NCI-H748 (cell line): ENCODE measurements at regions not wholly inside any gene's neighbourhood (a gene's known extent, or its start where the extent isn't known, plus 50 kb on each side); places are given as distances from the start of the nearest gene placed in this dataset.

Experiments used
- DNase-seq: peaks from one replicate; lab custom pipeline; 2025; ENCODE audit not compliant: unreplicated experiment; lab: John Stamatoyannopoulos, UW

DNA sequence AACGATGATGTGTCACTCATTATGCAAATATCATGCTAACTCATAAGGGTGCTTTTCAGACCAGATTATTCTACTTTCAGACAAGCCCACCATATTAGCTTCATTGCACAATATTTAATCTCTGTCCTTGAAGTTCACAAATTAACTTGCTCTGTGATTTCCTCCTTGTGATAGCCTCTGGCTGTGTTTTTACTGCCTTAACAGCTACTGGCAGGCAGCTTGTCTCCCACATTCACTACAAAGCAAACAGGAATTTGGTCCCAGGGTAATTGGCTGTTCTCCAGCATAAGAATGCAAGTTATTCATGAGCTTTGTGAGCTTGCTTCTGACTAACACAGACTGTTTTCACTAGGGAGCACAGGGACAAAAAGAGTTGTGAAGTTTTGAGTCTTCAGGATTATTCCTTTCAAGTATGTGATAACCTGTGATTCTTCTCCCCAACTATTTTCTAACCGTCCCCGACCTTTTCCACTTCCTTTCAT, 87.9 kb upstream of the HMCN1 start:
- DNase-seq = peak; percentile 40

- no peak for DNase-seq
These were observed 88.5 kb upstream of the HMCN1 start for GRCh38 chr1:185645686-185646085.

- no peak for DNase-seq
These were observed 89.0 kb upstream of the HMCN1 start for GRCh38 chr1:185645162-185645640.

GRCh38 chr1:185644531-185644930, 89.7 kb upstream of the HMCN1 start:
- DNase-seq = no peak

- DNase-seq = no peak
These were observed 97.3 kb upstream of the HMCN1 start for GRCh38 chr1:185636848-185637247.

GRCh38 chr1:185634704-185635103, 99.5 kb upstream of the HMCN1 start:
- no peak for DNase-seq

GRCh38 chr1:185632659-185633423, 101.3 kb upstream of the HMCN1 start:
- no peak for DNase-seq

DNA sequence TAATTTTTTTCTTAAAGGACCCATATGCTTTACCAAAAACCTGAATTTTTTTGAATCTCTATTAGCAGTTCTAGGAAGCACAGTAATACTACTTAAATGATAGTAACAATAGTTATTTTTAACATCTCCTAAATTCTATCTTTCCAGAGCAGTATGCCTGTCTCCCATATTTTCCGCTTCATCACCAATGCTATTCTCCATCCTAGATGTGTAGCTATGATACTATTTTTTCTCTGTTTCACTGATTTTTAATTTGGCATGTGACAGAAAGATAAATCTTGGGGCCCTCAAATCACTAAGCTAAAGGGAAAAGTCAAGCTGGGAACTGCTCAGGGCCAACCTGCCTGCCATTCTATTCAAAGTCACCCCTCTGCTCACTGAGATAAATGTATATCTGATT, 102.3 kb upstream of the HMCN1 start:
- DNase-seq = no peak

GRCh38 chr1:185627761-185628501, 106.3 kb upstream of the HMCN1 start:
- DNase-seq = no peak

- DNase-seq = peak; percentile 19
These were observed 107.0 kb upstream of the HMCN1 start for GRCh38 chr1:185627171-185627570.

- DNase-seq = no peak
These were observed 107.8 kb upstream of the HMCN1 start for GRCh38 chr1:185626344-185626743.

DNA sequence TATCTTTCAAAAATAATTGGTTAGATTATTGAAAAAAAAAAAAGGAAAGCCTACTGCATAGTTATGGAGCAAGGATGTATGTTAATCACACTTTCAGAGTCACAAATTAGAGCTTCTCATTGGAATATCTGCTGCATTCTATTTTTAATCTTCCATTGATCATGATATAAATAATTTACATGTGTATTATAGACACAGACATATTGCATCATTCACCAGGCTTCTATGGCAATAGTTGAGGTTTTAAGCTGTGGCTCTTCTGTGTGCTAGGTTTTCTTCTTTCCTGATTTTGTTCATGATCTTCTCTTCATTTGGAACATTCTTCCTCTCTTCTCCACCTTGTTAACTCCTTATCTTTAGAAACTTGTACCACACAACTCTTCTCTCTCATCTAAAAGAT, 123.2 kb upstream of the HMCN1 start:
- no peak for DNase-seq

DNA sequence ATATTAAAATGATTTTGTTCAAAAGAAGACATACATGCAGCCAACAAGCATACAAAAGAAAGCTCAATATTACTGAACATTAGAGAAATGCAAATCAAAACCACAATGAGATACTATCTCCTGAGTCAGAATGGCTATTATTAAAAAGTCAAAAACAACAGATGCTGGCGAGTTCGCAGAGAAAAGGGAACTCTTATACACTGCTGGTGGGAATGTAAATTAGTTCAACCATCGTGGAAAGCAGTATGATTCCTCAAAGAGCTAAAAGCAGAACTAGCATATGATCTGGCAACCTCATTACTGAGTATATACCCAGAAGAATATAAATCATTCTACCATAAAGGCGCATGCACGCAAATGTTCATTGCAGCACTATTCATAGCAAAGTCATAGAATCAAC, 126.0 kb upstream of the HMCN1 start:
- no peak for DNase-seq

- no peak for DNase-seq
These were observed 131.0 kb upstream of the HMCN1 start for GRCh38 chr1:185603158-185603557.

DNA sequence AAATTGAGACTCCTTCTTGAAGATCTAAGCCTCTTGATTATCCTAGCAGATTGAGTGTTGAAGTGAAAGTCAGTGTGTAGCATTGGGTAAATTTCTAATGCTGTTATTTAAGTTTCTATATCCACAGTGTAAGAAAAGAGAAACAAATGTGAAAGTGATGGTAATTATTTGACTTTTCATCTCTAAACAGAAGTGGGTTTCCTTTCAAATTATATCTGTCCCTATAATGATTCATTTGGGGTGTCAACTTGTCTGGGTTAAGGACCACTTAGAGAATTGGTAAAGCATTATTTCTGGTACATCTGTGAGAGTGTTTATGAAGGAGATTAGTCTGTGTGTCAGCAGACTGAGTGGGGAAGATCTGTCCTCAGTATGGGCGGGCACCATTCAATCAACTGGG, 133.0 kb upstream of the HMCN1 start:
- DNase-seq = no peak

- DNase-seq = no peak
These were observed 133.6 kb upstream of the HMCN1 start for GRCh38 chr1:185600641-185601040.

DNA sequence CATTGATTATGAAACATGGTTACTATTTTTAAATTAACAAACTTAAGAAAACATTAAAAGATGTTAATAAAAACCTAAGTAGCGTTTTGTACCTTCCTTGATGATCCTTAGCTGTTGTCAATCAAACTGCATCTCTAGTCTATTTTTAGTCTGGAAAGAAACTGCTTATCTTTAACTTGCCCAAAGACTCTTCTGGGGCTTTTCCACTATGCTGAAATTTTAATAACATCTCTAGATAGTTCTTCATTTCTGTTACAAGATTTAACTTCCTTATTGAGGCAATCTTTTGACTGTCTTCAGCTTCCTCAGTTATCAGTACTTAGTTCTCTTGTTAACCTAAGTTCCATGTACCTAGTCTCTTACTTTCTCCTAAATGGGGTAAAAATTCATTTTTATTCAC, 135.9 kb upstream of the HMCN1 start:
- DNase-seq = no peak

- peak; percentile 65 for DNase-seq
These were observed 138.1 kb upstream of the HMCN1 start for GRCh38 chr1:185595835-185596667.

- no peak for DNase-seq
These were observed 139.3 kb upstream of the HMCN1 start for GRCh38 chr1:185594786-185595410.

DNA sequence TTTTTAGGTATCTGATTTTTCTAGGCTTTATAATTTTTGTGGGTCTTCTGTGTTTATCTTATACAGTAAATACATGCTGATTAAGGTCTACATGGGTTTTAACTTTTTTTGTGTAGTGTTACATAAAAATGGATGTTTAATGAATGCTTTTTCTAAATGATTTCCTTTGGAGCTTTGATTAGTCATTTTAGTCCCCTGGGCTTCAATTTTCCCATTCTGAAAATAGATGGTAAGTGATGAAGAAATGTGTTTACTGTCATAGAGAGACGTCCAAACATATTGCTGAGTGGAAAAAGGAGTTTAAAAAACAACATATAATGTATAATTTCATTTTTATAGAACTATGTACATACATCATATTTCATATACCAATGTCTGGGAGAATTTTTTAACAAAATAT, 140.9 kb upstream of the HMCN1 start:
- DNase-seq = no peak

- no peak for DNase-seq
These were observed 148.4 kb upstream of the HMCN1 start for GRCh38 chr1:185585770-185586169.
